HG02884 (cell line): ENCODE measurements at regions not wholly inside any gene's neighbourhood (a gene's known extent, or its start where the extent isn't known, plus 50 kb on each side); places are given as distances from the start of the nearest gene placed in this dataset.

ENCODE experiments used
- ATAC-seq: cut with Tn5 transposase; IDR thresholded peaks from one replicate; pipeline ENCODE4 v1.9.1; 2021; ENCODE audit warnings: mild to moderate bottlenecking, moderate library complexity; ENCODE audit not compliant: unreplicated experiment

GRCh38 chr6:168837254-168838036 lies 396.5 kb downstream of the SMOC2 start:
- no peak for ATAC-seq

GRCh38 chr6:168835991-168836390 lies 395.0 kb downstream of the SMOC2 start:
- no peak for ATAC-seq

GRCh38 chr6:168834801-168835200 lies 393.8 kb downstream of the SMOC2 start:
- no peak for ATAC-seq

GRCh38 chr6:168834042-168834587 lies 393.1 kb downstream of the SMOC2 start:
- no peak for ATAC-seq

- ATAC-seq: no peak
Measured at GRCh38 chr6:168828800-168829199, 387.8 kb downstream of the SMOC2 start.

GRCh38 chr6:168828035-168828434 lies 387.1 kb downstream of the SMOC2 start:
- no peak for ATAC-seq

- ATAC-seq: no peak
Measured at GRCh38 chr6:168827586-168827871, 386.5 kb downstream of the SMOC2 start.

GRCh38 chr6:168826726-168827585 lies 386.0 kb downstream of the SMOC2 start:
- ATAC-seq: no peak

GRCh38 chr6:168826078-168826390 lies 385.1 kb downstream of the SMOC2 start:
- ATAC-seq: no peak

- ATAC-seq: no peak
Measured at GRCh38 chr6:168825226-168826077, 384.5 kb downstream of the SMOC2 start.

GRCh38 chr6:168823397-168824212 lies 382.6 kb downstream of the SMOC2 start:
- ATAC-seq: no peak

- ATAC-seq: no peak
Measured at GRCh38 chr6:168822376-168822775, 381.4 kb downstream of the SMOC2 start.

GRCh38 chr6:168819546-168819945 lies 378.6 kb downstream of the SMOC2 start:
- no peak for ATAC-seq

GRCh38 chr6:168817558-168818159 lies 376.7 kb downstream of the SMOC2 start:
- ATAC-seq: no peak

- ATAC-seq: no peak
Measured at GRCh38 chr6:168815229-168815628, 374.2 kb downstream of the SMOC2 start.

GRCh38 chr6:168808232-168808631 lies 367.2 kb downstream of the SMOC2 start:
- ATAC-seq: no peak

- no peak for ATAC-seq
Measured at GRCh38 chr6:168804331-168804730, 363.3 kb downstream of the SMOC2 start.

- ATAC-seq: no peak
Measured at GRCh38 chr6:168803874-168804273, 362.9 kb downstream of the SMOC2 start.

GRCh38 chr6:168799067-168799466 lies 358.1 kb downstream of the SMOC2 start:
- no peak for ATAC-seq

GRCh38 chr6:168796106-168796505 lies 355.1 kb downstream of the SMOC2 start:
- ATAC-seq: no peak
